ENCODE measurements at regions not wholly inside any gene's neighbourhood (a gene's known extent, or its start where the extent isn't known, plus 50 kb on each side); places are given as distances from the start of the nearest gene placed in this dataset.

- TF ChIP-seq CTCF (conservative IDR thresholded peaks at IDR 0.05; ENCODE audit: low read length) (no peak), EZH2phosphoT487 (IDR thresholded peaks at IDR 0.05; ENCODE audit: borderline replicate concordance, low read depth, low read length) (no peak)
Measured at GRCh38 chr9:99743006-99743405, 78.7 kb upstream of the NR4A3 start.
